Keratinocyte (primary cell): ENCODE measurements at regions not wholly inside any gene's neighbourhood (a gene's known extent, or its start where the extent isn't known, plus 50 kb on each side); places are given as distances from the start of the nearest gene placed in this dataset.

Experiments used
- CTCF ChIP-seq, 3 experiments: IDR thresholded peaks in 1 of 3; conservative IDR thresholded peaks in 1 of 3; optimal IDR thresholded peaks in 1 of 3; 2 replicates in 2 of 3; 3 replicates in 1 of 3; pipeline versions ENCODE3 to v1.5.1; 2011; ENCODE audit warnings: low read length in 3 of 3, mild to moderate bottlenecking in 3 of 3, moderate library complexity in 2 of 3, control low read depth in 1 of 3, inconsistent platforms in 1 of 3; ENCODE audit not compliant: insufficient read depth in 2 of 3; ENCODE audit errors: extremely low read depth in 1 of 3
- EZH2 ChIP-seq: IDR thresholded peaks from one replicate; pipeline ENCODE4 v1.6.1; 2012; ENCODE audit warnings: inconsistent platforms, mild to moderate bottlenecking, low read length, moderate library complexity

GRCh38 chr13:18953139-18953930 is 228.3 kb downstream of the TUBA3C start:
- no peak for TF ChIP-seq CTCF (optimal IDR thresholded peaks at IDR 0.05 in 1 of 3, IDR thresholded peaks at IDR 0.05 in 1 of 3, conservative IDR thresholded peaks at IDR 0.05 in 1 of 3; ENCODE audit: extremely low read depth in 1 of 3, insufficient read depth in 2 of 3, low read length in 3 of 3)
- no peak for TF ChIP-seq EZH2
